GM19324 (cell line): ENCODE measurements at regions not wholly inside any gene's neighbourhood (a gene's known extent, or its start where the extent isn't known, plus 50 kb on each side); places are given as distances from the start of the nearest gene placed in this dataset.

Experiments used
- ATAC-seq: cut with Tn5 transposase; IDR thresholded peaks from one replicate; pipeline ENCODE4 v1.9.1; 2021; ENCODE audit warnings: mild to moderate bottlenecking, moderate library complexity; ENCODE audit not compliant: unreplicated experiment, low FRiP score

- ATAC-seq: no peak
These were observed 547.5 kb downstream of the ELAVL2 start for GRCh38 chr9:23278561-23278960.

GRCh38 chr9:23287390-23287789 lies 538.6 kb downstream of the ELAVL2 start:
- ATAC-seq: no peak

GRCh38 chr9:23288545-23288944 lies 537.5 kb downstream of the ELAVL2 start:
- no peak for ATAC-seq

GRCh38 chr9:23290973-23291372 lies 535.1 kb downstream of the ELAVL2 start:
- ATAC-seq: no peak

- no peak for ATAC-seq
These were observed 523.8 kb downstream of the ELAVL2 start for GRCh38 chr9:23302281-23302680.

GRCh38 chr9:23306731-23307130 lies 519.3 kb downstream of the ELAVL2 start:
- no peak for ATAC-seq

- no peak for ATAC-seq
These were observed 518.1 kb downstream of the ELAVL2 start for GRCh38 chr9:23307731-23308513.

- no peak for ATAC-seq
These were observed 516.2 kb downstream of the ELAVL2 start for GRCh38 chr9:23309800-23310199.

GRCh38 chr9:23314247-23314646 lies 511.8 kb downstream of the ELAVL2 start:
- no peak for ATAC-seq

- ATAC-seq: no peak
These were observed 506.9 kb downstream of the ELAVL2 start for GRCh38 chr9:23319092-23319491.

GRCh38 chr9:23321049-23321448 lies 505.0 kb downstream of the ELAVL2 start:
- no peak for ATAC-seq

- ATAC-seq: no peak
These were observed 503.6 kb downstream of the ELAVL2 start for GRCh38 chr9:23322392-23322791.

GRCh38 chr9:23324511-23324910 lies 501.5 kb downstream of the ELAVL2 start:
- no peak for ATAC-seq

- no peak for ATAC-seq
These were observed 499.4 kb downstream of the ELAVL2 start for GRCh38 chr9:23326597-23326996.

- no peak for ATAC-seq
These were observed 484.7 kb downstream of the ELAVL2 start for GRCh38 chr9:23341346-23341745.

GRCh38 chr9:23342291-23342690 lies 483.7 kb downstream of the ELAVL2 start:
- no peak for ATAC-seq

- ATAC-seq: no peak
These were observed 482.8 kb downstream of the ELAVL2 start for GRCh38 chr9:23343226-23343625.

- ATAC-seq: no peak
These were observed 464.9 kb downstream of the ELAVL2 start for GRCh38 chr9:23361096-23361495.

GRCh38 chr9:23372703-23373102 lies 453.3 kb downstream of the ELAVL2 start:
- no peak for ATAC-seq

- no peak for ATAC-seq
These were observed 450.5 kb downstream of the ELAVL2 start for GRCh38 chr9:23375511-23375910.

GRCh38 chr9:23379842-23380241 lies 446.2 kb downstream of the ELAVL2 start:
- no peak for ATAC-seq

- ATAC-seq: no peak
These were observed 445.2 kb downstream of the ELAVL2 start for GRCh38 chr9:23380821-23381220.

GRCh38 chr9:23382418-23382817 lies 443.6 kb downstream of the ELAVL2 start:
- ATAC-seq: no peak
